ENCODE measurements at regions not wholly inside any gene's neighbourhood (a gene's known extent, or its start where the extent isn't known, plus 50 kb on each side); places are given as distances from the start of the nearest gene placed in this dataset.

DNA sequence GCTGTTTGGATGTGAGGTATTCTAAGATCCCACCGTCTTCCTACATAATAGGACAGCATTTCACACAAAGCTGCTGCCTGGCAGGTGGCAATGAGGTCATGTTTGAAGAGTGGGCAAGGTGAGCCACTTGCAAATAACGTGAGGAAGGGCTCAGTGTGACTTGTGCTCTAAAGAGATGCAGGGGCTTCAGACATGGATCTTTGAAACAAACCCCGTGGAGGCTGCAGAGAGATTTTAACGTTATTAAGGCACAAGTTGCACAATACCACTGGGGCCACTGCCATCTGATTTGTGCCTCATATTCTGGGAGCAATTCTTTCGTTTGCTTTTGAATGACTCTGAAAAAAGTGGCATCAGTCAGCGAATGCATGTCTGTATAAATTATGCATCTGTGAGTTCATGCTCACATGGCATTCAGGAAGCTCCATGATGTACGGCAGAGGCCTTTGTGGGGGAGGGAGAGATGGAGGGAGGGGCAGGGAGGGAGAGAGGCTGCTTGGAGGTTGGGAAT lies 362.0 kb downstream of the SOX11 start:
- H2AK5ac ChIP-seq (ENCODE audit: low read depth, low read length) = no peak overlapping the region
- no peak overlapping the region for H4K5ac ChIP-seq (ENCODE audit: insufficient read length, low read depth, low read length)
- no peak overlapping the region for H4K91ac ChIP-seq (replicated peaks; ENCODE audit: insufficient read length, low read length)
- no peaks in the 10 kb centered on the region for H3K23me2 ChIP-seq (ENCODE audit: low read depth, low read length)
- no peak overlapping the region for H2BK120ac ChIP-seq (replicated peaks; ENCODE audit: low read depth, low read length)
- no peak overlapping the region; a peak in 1 of 7 replicates for H3K9ac ChIP-seq (replicated peaks in 1 of 4; ENCODE audit: extremely low read depth in 1 of 4, low read depth in 3 of 4, low read length in 3 of 4)
- peak overlapping the region; percentile 33; the same call in 1 of the 2 replicates for H2AFZ ChIP-seq (ENCODE audit: low read length)
- H2BK12ac ChIP-seq (ENCODE audit: low read depth, low read length) = no peak overlapping the region
- POLR2A ChIA-PET (ENCODE audit: partially characterized antibody) = no interaction called here
- no peak overlapping the region for H3K4ac ChIP-seq (replicated peaks; ENCODE audit: insufficient read length, low read depth, low read length)
- H2BK15ac ChIP-seq (ENCODE audit: low read length) = no peak overlapping the region
- peak; percentile 48 for FAIRE-seq
- H3K79me1 ChIP-seq (ENCODE audit: low read depth, low read length) = no peaks in the 10 kb centered on the region
- peaks cover 0 to 19% (median 13%) of the 10 kb centered on the region in 4 experiments; a peak in 6 of 7 replicates for H3K4me1 ChIP-seq (replicated peaks in 1 of 4; ENCODE audit: control insufficient read depth in 3 of 4, insufficient read depth in 4 of 4, low read length in 3 of 4)
- no peak overlapping the region for H3K14ac ChIP-seq (ENCODE audit: insufficient read length)
- no peak overlapping the region for H3K23ac ChIP-seq (ENCODE audit: insufficient read length)
- no peak for DNase-seq (ENCODE audit: low read depth in 1 of 2, low spot score in 2 of 2)
- no peak overlapping the region for H2BK20ac ChIP-seq (ENCODE audit: low read length)
- no peaks in the 10 kb centered on the region for H3K36me3 ChIP-seq (ENCODE audit: control insufficient read depth in 2 of 4, insufficient read depth in 4 of 4, low read length in 3 of 4)
- CTCF ChIA-PET (ENCODE audit: partially characterized antibody) = no interaction called here
- peaks cover 0 to 2% (median 0%) of the 10 kb centered on the region in 4 experiments; a peak in 3 of 7 replicates for H3K27me3 ChIP-seq (replicated peaks in 1 of 4; ENCODE audit: control insufficient read depth in 3 of 4, extremely low read depth in 1 of 4, insufficient read depth in 3 of 4, low read length in 3 of 4)
- no peaks in the 10 kb centered on the region for H3K9me3 ChIP-seq (ENCODE audit: insufficient read depth in 2 of 2, low read depth in 1 of 2, low read length in 1 of 2)
- WGBS, 2 experiments (ENCODE audit: extremely low coverage in 1 of 2, insufficient coverage in 1 of 2, insufficient read length in 1 of 2, insufficient replicate concordance in 2 of 2, low coverage in 1 of 2, low lambda C conversion rate in 2 of 2, missing lambda C conversion rate in 1 of 2) = 12% methylated on average over 7 of the region's 7 CpGs; no CpG with 5 or more reads in 1 of the 2 experiments
- H3K56ac ChIP-seq (replicated peaks; ENCODE audit: insufficient read length, low read depth, low read length) = no peak overlapping the region
- H4K8ac ChIP-seq (ENCODE audit: extremely low read depth, insufficient read depth, low read length) = no peak overlapping the region
- no peaks in the 10 kb centered on the region for H4K20me1 ChIP-seq (replicated peaks in 1 of 2; ENCODE audit: control insufficient read depth in 1 of 2, insufficient read depth in 2 of 2, low read length in 2 of 2)
- H2BK5ac ChIP-seq (ENCODE audit: low read depth, low read length) = no peak overlapping the region
- no peaks in the 10 kb centered on the region for H3K79me2 ChIP-seq (ENCODE audit: control insufficient read depth in 1 of 2, insufficient read depth in 2 of 2, low read length in 2 of 2)
- peak overlapping the region; percentile 62 to 67 for H3K4me2 ChIP-seq (ENCODE audit: insufficient read depth in 1 of 2, low read depth in 2 of 2, low read length in 2 of 2)
- H3K18ac ChIP-seq (ENCODE audit: extremely low read depth, low read length) = no peak overlapping the region
- no peak overlapping the region for H3K27ac ChIP-seq (ENCODE audit: low read depth, low read length)
- peak overlapping the region in 2 of 4 experiments; percentile 0 to 39; a peak in 3 of 8 replicates for H3K4me3 ChIP-seq (ENCODE audit: extremely low read depth in 1 of 4, insufficient read depth in 2 of 4, low read depth in 3 of 4, low read length in 4 of 4)
- no peak for TF ChIP-seq USF2 (IDR thresholded peaks at IDR 0.05; ENCODE audit: low read length)
- TF ChIP-seq GTF2F1 (IDR thresholded peaks at IDR 0.05; ENCODE audit: borderline replicate concordance, low read depth, low read length) = no peak

Measured in H1 (cell line).